ENCODE measurements at regions not wholly inside any gene's neighbourhood (a gene's known extent, or its start where the extent isn't known, plus 50 kb on each side); places are given as distances from the start of the nearest gene placed in this dataset.

DNA sequence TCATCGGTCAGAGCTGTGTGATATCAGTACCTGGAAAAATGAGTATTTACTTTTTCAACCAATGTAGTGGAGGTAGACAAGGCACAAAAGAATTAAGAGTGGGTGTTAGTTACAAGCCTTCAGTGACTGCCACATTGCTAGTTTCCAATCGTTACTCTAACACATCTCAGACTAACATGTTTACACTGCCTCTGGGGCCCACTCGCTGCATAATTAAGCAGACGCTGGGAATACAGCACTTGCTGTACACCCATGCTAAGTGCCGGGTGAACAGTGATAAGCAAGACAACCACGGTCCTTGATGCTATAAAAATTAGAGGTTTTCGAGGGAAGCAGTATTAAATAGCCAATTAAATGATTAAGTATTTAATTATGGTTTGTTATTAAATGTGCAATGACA, 1147.6 kb downstream of the AACS start:
- ChIA-PET POLR2A (no interaction called here), CTCF (no interaction called here)
- 95% methylated on average over 5 of the region's 7 CpGs for WGBS (ENCODE audit: insufficient coverage)
- Histone ChIP-seq H3K27me3 (replicated peaks in 2 of 5; ENCODE audit: control insufficient read depth in 4 of 5, insufficient read depth in 5 of 5, low read length in 4 of 5) (no peaks in the 10 kb centered on the region), H3K36me3 (ENCODE audit: control insufficient read depth in 4 of 4, insufficient read depth in 4 of 4, low read length in 3 of 4) (no peaks in the 10 kb centered on the region), H3K9me3 (ENCODE audit: control extremely low read depth in 1 of 5, control insufficient read depth in 4 of 5, insufficient read depth in 2 of 5, low read depth in 1 of 5, low read length in 4 of 5) (no peaks in the 10 kb centered on the region), H3K4me3 (ENCODE audit: control insufficient read depth in 1 of 7, extremely low read depth in 1 of 7, insufficient read depth in 4 of 7, low read depth in 2 of 7, low read length in 6 of 7) (no peak overlapping the region), H3K27ac (ENCODE audit: insufficient read depth in 1 of 2, low read depth in 1 of 2, low read length in 2 of 2, poor library complexity in 1 of 2, severe bottlenecking in 2 of 2) (no peak overlapping the region), H3K4me1 (ENCODE audit: control extremely low read depth in 1 of 4, control insufficient read depth in 4 of 4, insufficient read depth in 4 of 4, low read length in 3 of 4) (no peaks in the 10 kb centered on the region)
- DNase-seq, result no peak

DNA sequence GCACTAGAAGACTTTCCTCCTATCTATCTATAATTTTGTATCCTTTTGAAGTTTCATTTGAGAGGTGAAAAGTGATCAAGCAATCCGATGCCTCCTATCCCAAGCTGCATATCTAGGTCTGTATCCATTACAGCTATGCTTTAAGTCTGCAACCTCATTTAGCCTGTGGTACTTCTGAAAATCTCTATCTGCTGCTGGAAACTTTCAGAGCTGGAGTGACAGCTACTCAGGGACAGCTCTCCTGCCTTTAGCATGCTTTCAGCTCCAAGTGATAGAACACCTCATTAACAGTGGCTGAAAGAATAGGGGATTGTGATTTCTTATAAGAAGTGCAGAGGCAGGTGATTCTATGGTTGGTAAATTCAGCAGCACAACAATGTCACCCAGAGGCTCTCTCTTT, 1153.5 kb downstream of the AACS start:
- Histone ChIP-seq H3K4me3 (ENCODE audit: control insufficient read depth in 1 of 7, extremely low read depth in 1 of 7, insufficient read depth in 4 of 7, low read depth in 2 of 7, low read length in 6 of 7) (no peak overlapping the region), H3K9me3 (ENCODE audit: control extremely low read depth in 1 of 5, control insufficient read depth in 4 of 5, insufficient read depth in 2 of 5, low read depth in 1 of 5, low read length in 4 of 5) (no peaks in the 10 kb centered on the region), H3K27ac (ENCODE audit: insufficient read depth in 1 of 2, low read depth in 1 of 2, low read length in 2 of 2, poor library complexity in 1 of 2, severe bottlenecking in 2 of 2) (no peak overlapping the region), H3K27me3 (replicated peaks in 2 of 5; ENCODE audit: control insufficient read depth in 4 of 5, insufficient read depth in 5 of 5, low read length in 4 of 5) (no peaks in the 10 kb centered on the region), H3K4me1 (ENCODE audit: control extremely low read depth in 1 of 4, control insufficient read depth in 4 of 4, insufficient read depth in 4 of 4, low read length in 3 of 4) (no peaks in the 10 kb centered on the region), H3K36me3 (ENCODE audit: control insufficient read depth in 4 of 4, insufficient read depth in 4 of 4, low read length in 3 of 4) (no peaks in the 10 kb centered on the region)
- WGBS (ENCODE audit: insufficient coverage), result 100% methylated on average over 1 of the region's 1 CpG
- CTCF ChIA-PET, result no interaction called here
- no peak for DNase-seq
- POLR2A ChIA-PET, result no interaction called here

DNA sequence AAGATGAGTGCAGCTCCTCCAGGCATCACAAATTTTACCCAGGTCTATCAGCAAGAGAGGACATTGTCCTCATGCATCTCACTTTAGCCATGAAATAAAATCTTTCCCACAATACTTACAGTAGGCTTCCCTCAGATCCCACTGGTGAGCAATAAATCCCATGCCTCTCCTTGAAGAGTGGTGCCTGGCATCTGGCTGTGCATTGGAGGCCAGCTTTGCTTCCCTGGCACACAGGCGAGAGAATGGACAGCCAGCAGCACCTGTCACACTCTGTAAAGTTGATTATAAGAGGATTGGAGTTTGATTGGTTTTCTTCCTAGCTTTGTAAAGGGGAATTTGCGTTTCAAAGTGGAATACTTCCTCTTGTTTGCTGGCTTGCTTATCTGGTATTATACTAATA, 1153.9 kb downstream of the AACS start:
- H3K4me1 ChIP-seq (ENCODE audit: control extremely low read depth in 1 of 4, control insufficient read depth in 4 of 4, insufficient read depth in 4 of 4, low read length in 3 of 4), result no peaks in the 10 kb centered on the region
- no peaks in the 10 kb centered on the region for H3K36me3 ChIP-seq (ENCODE audit: control insufficient read depth in 4 of 4, insufficient read depth in 4 of 4, low read length in 3 of 4)
- no peak overlapping the region for H3K27ac ChIP-seq (ENCODE audit: insufficient read depth in 1 of 2, low read depth in 1 of 2, low read length in 2 of 2, poor library complexity in 1 of 2, severe bottlenecking in 2 of 2)
- no peaks in the 10 kb centered on the region for H3K27me3 ChIP-seq (replicated peaks in 2 of 5; ENCODE audit: control insufficient read depth in 4 of 5, insufficient read depth in 5 of 5, low read length in 4 of 5)
- WGBS (ENCODE audit: insufficient coverage), result no CpG with 5 or more reads among the region's 2 CpGs
- H3K4me3 ChIP-seq (ENCODE audit: control insufficient read depth in 1 of 7, extremely low read depth in 1 of 7, insufficient read depth in 4 of 7, low read depth in 2 of 7, low read length in 6 of 7), result no peak overlapping the region
- no peak for DNase-seq
- no peaks in the 10 kb centered on the region for H3K9me3 ChIP-seq (ENCODE audit: control extremely low read depth in 1 of 5, control insufficient read depth in 4 of 5, insufficient read depth in 2 of 5, low read depth in 1 of 5, low read length in 4 of 5)
- POLR2A ChIA-PET, result no interaction called here
- CTCF ChIA-PET, result no interaction called here

DNA sequence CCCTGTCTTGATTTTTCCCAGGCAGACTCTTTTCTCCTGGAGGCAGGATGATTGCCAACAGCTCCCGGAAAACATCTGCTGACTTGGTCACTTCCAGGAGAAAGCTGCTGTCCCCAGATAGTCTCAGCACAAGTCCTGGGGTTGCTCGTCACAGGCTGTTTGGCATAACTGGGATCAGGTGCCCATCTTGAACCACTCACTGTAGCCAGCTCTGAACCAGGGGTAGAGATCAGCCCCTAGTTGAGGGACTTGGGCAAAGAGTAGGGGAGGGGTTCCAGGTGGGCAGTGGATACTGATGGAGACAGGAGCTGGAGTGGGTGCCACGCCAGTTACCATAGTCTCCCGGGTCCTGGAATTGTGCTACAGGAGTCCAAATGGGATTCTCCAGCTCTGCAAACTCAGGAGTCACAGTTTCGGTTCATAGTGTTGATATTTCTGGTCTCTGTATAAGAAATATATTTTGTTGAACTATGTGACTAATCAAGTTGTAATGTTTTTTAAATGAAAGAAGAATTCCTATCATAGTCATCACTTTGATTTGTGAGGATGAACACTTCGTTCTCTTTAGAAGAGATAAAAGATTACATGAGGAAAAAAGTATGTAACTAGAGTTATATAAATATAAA, 1154.5 kb downstream of the AACS start:
- WGBS (ENCODE audit: insufficient coverage), result 94% methylated on average over 3 of the region's 6 CpGs
- CTCF ChIA-PET, result no interaction called here
- Histone ChIP-seq H3K36me3 (ENCODE audit: control insufficient read depth in 4 of 4, insufficient read depth in 4 of 4, low read length in 3 of 4) (no peaks in the 10 kb centered on the region), H3K27me3 (replicated peaks in 2 of 5; ENCODE audit: control insufficient read depth in 4 of 5, insufficient read depth in 5 of 5, low read length in 4 of 5) (no peaks in the 10 kb centered on the region), H3K4me3 (ENCODE audit: control insufficient read depth in 1 of 7, extremely low read depth in 1 of 7, insufficient read depth in 4 of 7, low read depth in 2 of 7, low read length in 6 of 7) (no peak overlapping the region), H3K9me3 (ENCODE audit: control extremely low read depth in 1 of 5, control insufficient read depth in 4 of 5, insufficient read depth in 2 of 5, low read depth in 1 of 5, low read length in 4 of 5) (no peaks in the 10 kb centered on the region), H3K27ac (ENCODE audit: insufficient read depth in 1 of 2, low read depth in 1 of 2, low read length in 2 of 2, poor library complexity in 1 of 2, severe bottlenecking in 2 of 2) (no peak overlapping the region), H3K4me1 (ENCODE audit: control extremely low read depth in 1 of 4, control insufficient read depth in 4 of 4, insufficient read depth in 4 of 4, low read length in 3 of 4) (no peaks in the 10 kb centered on the region)
- no peak for DNase-seq
- POLR2A ChIA-PET, result no interaction called here

GRCh38 chr12:126224032-126224431, 1158.8 kb downstream of the AACS start:
- POLR2A ChIA-PET, result no interaction called here
- DNase-seq, result no peak
- Histone ChIP-seq H3K27me3 (replicated peaks in 2 of 5; ENCODE audit: control insufficient read depth in 4 of 5, insufficient read depth in 5 of 5, low read length in 4 of 5) (no peaks in the 10 kb centered on the region), H3K36me3 (ENCODE audit: control insufficient read depth in 4 of 4, insufficient read depth in 4 of 4, low read length in 3 of 4) (no peaks in the 10 kb centered on the region), H3K9me3 (ENCODE audit: control extremely low read depth in 1 of 5, control insufficient read depth in 4 of 5, insufficient read depth in 2 of 5, low read depth in 1 of 5, low read length in 4 of 5) (no peaks in the 10 kb centered on the region), H3K27ac (ENCODE audit: insufficient read depth in 1 of 2, low read depth in 1 of 2, low read length in 2 of 2, poor library complexity in 1 of 2, severe bottlenecking in 2 of 2) (no peak overlapping the region), H3K4me3 (ENCODE audit: control insufficient read depth in 1 of 7, extremely low read depth in 1 of 7, insufficient read depth in 4 of 7, low read depth in 2 of 7, low read length in 6 of 7) (no peak overlapping the region), H3K4me1 (ENCODE audit: control extremely low read depth in 1 of 4, control insufficient read depth in 4 of 4, insufficient read depth in 4 of 4, low read length in 3 of 4) (no peaks in the 10 kb centered on the region)
- WGBS (ENCODE audit: insufficient coverage), result 96% methylated on average over 3 of the region's 3 CpGs
- CTCF ChIA-PET, result no interaction called here

GRCh38 chr12:126228936-126229335, 1163.7 kb downstream of the AACS start:
- Histone ChIP-seq H3K27me3 (replicated peaks in 2 of 5; ENCODE audit: control insufficient read depth in 4 of 5, insufficient read depth in 5 of 5, low read length in 4 of 5) (no peaks in the 10 kb centered on the region), H3K36me3 (ENCODE audit: control insufficient read depth in 4 of 4, insufficient read depth in 4 of 4, low read length in 3 of 4) (no peaks in the 10 kb centered on the region), H3K4me3 (ENCODE audit: control insufficient read depth in 1 of 7, extremely low read depth in 1 of 7, insufficient read depth in 4 of 7, low read depth in 2 of 7, low read length in 6 of 7) (no peak overlapping the region), H3K27ac (ENCODE audit: insufficient read depth in 1 of 2, low read depth in 1 of 2, low read length in 2 of 2, poor library complexity in 1 of 2, severe bottlenecking in 2 of 2) (no peak overlapping the region), H3K4me1 (ENCODE audit: control extremely low read depth in 1 of 4, control insufficient read depth in 4 of 4, insufficient read depth in 4 of 4, low read length in 3 of 4) (no peaks in the 10 kb centered on the region), H3K9me3 (ENCODE audit: control extremely low read depth in 1 of 5, control insufficient read depth in 4 of 5, insufficient read depth in 2 of 5, low read depth in 1 of 5, low read length in 4 of 5) (no peaks in the 10 kb centered on the region)
- POLR2A ChIA-PET, result no interaction called here
- WGBS (ENCODE audit: insufficient coverage), result 100% methylated on average over 2 of the region's 2 CpGs
- CTCF ChIA-PET, result no interaction called here
- no peak for DNase-seq

DNA sequence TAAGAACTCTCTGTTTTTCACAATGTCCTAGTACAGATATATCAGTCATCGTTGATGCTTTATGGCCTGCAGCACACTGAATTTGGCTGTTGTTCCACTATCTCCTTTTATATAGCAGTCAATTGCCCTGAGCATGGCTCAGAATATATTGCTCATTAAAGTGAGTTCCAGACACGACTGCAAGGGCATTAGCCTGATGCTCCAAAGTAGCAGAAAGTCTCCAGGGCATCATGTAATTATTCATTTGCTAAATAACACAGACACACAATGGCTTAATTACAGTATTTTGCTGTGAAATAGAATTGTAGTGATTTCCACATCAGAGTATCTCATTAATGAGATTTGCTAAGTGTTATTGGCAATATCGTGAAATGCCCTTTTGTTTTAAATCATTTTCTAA, 1167.5 kb downstream of the AACS start:
- H3K27me3 ChIP-seq (replicated peaks in 2 of 5; ENCODE audit: control insufficient read depth in 4 of 5, insufficient read depth in 5 of 5, low read length in 4 of 5), result no peaks in the 10 kb centered on the region
- WGBS (ENCODE audit: insufficient coverage), result 93% methylated on average over 3 of the region's 3 CpGs
- no peak overlapping the region for H3K4me3 ChIP-seq (ENCODE audit: control insufficient read depth in 1 of 7, extremely low read depth in 1 of 7, insufficient read depth in 4 of 7, low read depth in 2 of 7, low read length in 6 of 7)
- CTCF ChIA-PET, result no interaction called here
- no peaks in the 10 kb centered on the region for H3K4me1 ChIP-seq (ENCODE audit: control extremely low read depth in 1 of 4, control insufficient read depth in 4 of 4, insufficient read depth in 4 of 4, low read length in 3 of 4)
- POLR2A ChIA-PET, result no interaction called here
- no peaks in the 10 kb centered on the region for H3K36me3 ChIP-seq (ENCODE audit: control insufficient read depth in 4 of 4, insufficient read depth in 4 of 4, low read length in 3 of 4)
- no peak for DNase-seq
- H3K27ac ChIP-seq (ENCODE audit: insufficient read depth in 1 of 2, low read depth in 1 of 2, low read length in 2 of 2, poor library complexity in 1 of 2, severe bottlenecking in 2 of 2), result no peak overlapping the region
- H3K9me3 ChIP-seq (ENCODE audit: control extremely low read depth in 1 of 5, control insufficient read depth in 4 of 5, insufficient read depth in 2 of 5, low read depth in 1 of 5, low read length in 4 of 5), result no peaks in the 10 kb centered on the region

Measured in common myeloid progenitor, CD34-positive (primary cell).